SK-N-SH (cell line): ENCODE measurements at regions not wholly inside any gene's neighbourhood (a gene's known extent, or its start where the extent isn't known, plus 50 kb on each side); places are given as distances from the start of the nearest gene placed in this dataset.

ENCODE experiments used
- CTCF ChIA-PET: fragments of 300-600, 350-600 bp; formaldehyde crosslinking; extraction: SDS; loops from one replicate; lab custom pipeline; 2021; lab: Yijun Ruan, JAX
- POLR2A ChIA-PET: fragments of 350-600 bp; sonication (Branson Sonifier 250); formaldehyde crosslinking; extraction: SDS; loops from one replicate; lab custom pipeline; 2020; ENCODE audit warnings: antibody characterized with exemption, inconsistent platforms; lab: Yijun Ruan, JAX
- DNase-seq: peaks from one replicate; pipeline ENCODE4 v3.0.0; 2012
- H2AFZ ChIP-seq: fragments of 200-600 bp; sonication (generic); 2 replicates; pipeline ENCODE4 v1.8.1; 2016; ENCODE audit warnings: antibody characterized with exemption, mild to moderate bottlenecking, low read depth
- H3F3A ChIP-seq: fragments of 200-600 bp; sonication (generic); replicated peaks from 2 replicates; pipeline ENCODE3; 2016; ENCODE audit warnings: antibody characterized with exemption, mild to moderate bottlenecking; ENCODE audit not compliant: insufficient read depth
- H3K27ac ChIP-seq, 2 experiments: fragments of 200-500 bp in 1 of 2; fragments of 200-600 bp in 1 of 2; sonication (Bioruptor generic) in 1 of 2; sonication (generic), shearing (Covaris generic) in 1 of 2; 2 replicates each; pipeline versions ENCODE4 v1.5.1 to v1.6.1; 2014 to 2016; ENCODE audit warnings: low read depth in 2 of 2, inconsistent platforms in 1 of 2, low read length in 1 of 2, mild to moderate bottlenecking in 1 of 2, mixed read lengths in 1 of 2
- H3K27me3 ChIP-seq: fragments of 200-600 bp; sonication (generic), shearing (Covaris generic); 2 replicates; pipeline ENCODE4 v1.6.1; 2016; ENCODE audit warnings: mixed run types; ENCODE audit not compliant: insufficient read depth
- H3K36me3 ChIP-seq, 2 experiments: fragments of 200-500 bp in 1 of 2; fragments of 200-600 bp in 1 of 2; sonication (Bioruptor generic) in 1 of 2; sonication (generic) in 1 of 2; replicated peaks in 1 of 2; 2 replicates each; pipeline versions ENCODE3 to v1.5.1; 2014 to 2016; ENCODE audit warnings: low read length in 1 of 2, mild to moderate bottlenecking in 1 of 2; ENCODE audit not compliant: insufficient read depth in 2 of 2, control insufficient read depth in 1 of 2
- H3K4me1 ChIP-seq, 2 experiments: fragments of 200-500 bp in 1 of 2; fragments of 200-600 bp in 1 of 2; sonication (Bioruptor generic) in 1 of 2; sonication (generic), shearing (Covaris generic) in 1 of 2; 2 replicates each; pipeline versions ENCODE4 v1.5.1 to v1.6.1; 2014 to 2016; ENCODE audit warnings: low read depth in 1 of 2, low read length in 1 of 2, mixed run types in 1 of 2; ENCODE audit not compliant: insufficient read depth in 2 of 2, control insufficient read depth in 1 of 2
- H3K4me2 ChIP-seq: fragments of 200-600 bp; sonication (generic), shearing (Covaris generic); 2 replicates; pipeline ENCODE4 v1.6.1; 2017; ENCODE audit warnings: mixed run types
- H3K4me3 ChIP-seq, 2 experiments: fragments of 200-500 bp in 1 of 2; fragments of 200-600 bp in 1 of 2; sonication (Bioruptor generic) in 1 of 2; sonication (generic), shearing (Covaris generic) in 1 of 2; 2 replicates each; pipeline versions ENCODE4 v1.5.1 to v1.8.1; 2014 to 2016; ENCODE audit warnings: low read depth in 2 of 2, inconsistent platforms in 1 of 2, low read length in 1 of 2, mild to moderate bottlenecking in 1 of 2, mixed read lengths in 1 of 2, moderate library complexity in 1 of 2
- H3K79me2 ChIP-seq: fragments of 200-600 bp; sonication (generic); 2 replicates; pipeline ENCODE4 v1.8.1; 2017; ENCODE audit warnings: mild to moderate bottlenecking; ENCODE audit not compliant: insufficient read depth
- H3K9ac ChIP-seq: fragments of 200-600 bp; sonication (generic); 2 replicates; pipeline ENCODE4 v1.6.1; 2017; ENCODE audit warnings: mixed run types
- H3K9me2 ChIP-seq: fragments of 200-600 bp; sonication (generic); 2 replicates; pipeline ENCODE4 v1.6.1; 2017; ENCODE audit warnings: mixed run types
- H3K9me3 ChIP-seq: fragments of 200-600 bp; sonication (generic); 2 replicates; pipeline ENCODE4 v1.6.1; 2017; ENCODE audit warnings: mixed run types, mild to moderate bottlenecking, moderate library complexity
- H4K20me1 ChIP-seq: fragments of 200-600 bp; sonication (generic); 2 replicates; pipeline ENCODE4 v1.6.1; 2017; ENCODE audit warnings: mild to moderate bottlenecking, mixed run types; ENCODE audit not compliant: insufficient read depth
- CHD2 ChIP-seq: fragments of 150-350 bp; IDR thresholded peaks from 2 replicates; pipeline ENCODE4 v1.6.1; 2018; ENCODE audit warnings: low read length; ENCODE audit not compliant: partially characterized antibody
- ELF1 ChIP-seq: IDR thresholded peaks from 2 replicates; pipeline ENCODE4 v1.4.0; 2012
- EP300 ChIP-seq, 2 experiments: IDR thresholded peaks; 2 replicates each; pipeline versions ENCODE4 v1.4.0 to v1.6.1; 2012; ENCODE audit warnings: borderline replicate concordance in 1 of 2, low read depth in 1 of 2, low read length in 1 of 2
- FOSL2 ChIP-seq: IDR thresholded peaks from 2 replicates; pipeline ENCODE4 v1.4.0; 2012; ENCODE audit warnings: low read depth, mild to moderate bottlenecking, moderate library complexity, borderline replicate concordance
- FOXJ3 ChIP-seq: sonication (generic); formaldehyde crosslinking; IDR thresholded peaks from 2 replicates; pipeline ENCODE4 v1.5.1; 2020; ENCODE audit warnings: mild to moderate bottlenecking, missing genetic modification reagents
- FOXM1 ChIP-seq: IDR thresholded peaks from 2 replicates; pipeline ENCODE4 v1.4.0; 2012; ENCODE audit warnings: low read depth, mild to moderate bottlenecking
- GABPA ChIP-seq: IDR thresholded peaks from 2 replicates; pipeline ENCODE4 v1.4.0; 2012; ENCODE audit warnings: low read depth, mild to moderate bottlenecking
- MEF2A ChIP-seq: IDR thresholded peaks from 2 replicates; pipeline ENCODE4 v1.4.0; 2012; ENCODE audit warnings: low read depth, borderline replicate concordance
- NRF1 ChIP-seq: IDR thresholded peaks from 2 replicates; pipeline ENCODE4 v1.6.1; 2012; ENCODE audit warnings: low read depth, mild to moderate bottlenecking, low read length
- PBX3 ChIP-seq: IDR thresholded peaks from 2 replicates; pipeline ENCODE4; 2012
- POLR2AphosphoS5 ChIP-seq: IDR thresholded peaks from 2 replicates; pipeline ENCODE4 v1.6.1; 2012; ENCODE audit warnings: low read depth, low read length
- RAD21 ChIP-seq: IDR thresholded peaks from 2 replicates; pipeline ENCODE4 v1.6.1; 2012; ENCODE audit warnings: mild to moderate bottlenecking, low read length
- RCOR1 ChIP-seq: fragments of 150-350 bp; IDR thresholded peaks from 2 replicates; pipeline ENCODE4 v1.6.1; 2017; ENCODE audit warnings: antibody characterized with exemption, low read length
- RFX5 ChIP-seq: IDR thresholded peaks from 2 replicates; pipeline ENCODE4 v1.6.1; 2012; ENCODE audit warnings: mild to moderate bottlenecking, improper control_type of control experiment, low read length
- RXRA ChIP-seq: IDR thresholded peaks from 2 replicates; pipeline ENCODE4 v1.4.0; 2012; ENCODE audit warnings: low read depth, mild to moderate bottlenecking, borderline replicate concordance
- SIN3A ChIP-seq: IDR thresholded peaks from 2 replicates; pipeline ENCODE4 v1.6.1; 2012; ENCODE audit warnings: low read depth, mild to moderate bottlenecking, low read length, moderate library complexity, borderline replicate concordance
- TAF1 ChIP-seq: IDR thresholded peaks from 2 replicates; pipeline ENCODE4 v1.6.1; 2012; ENCODE audit warnings: low read depth, mild to moderate bottlenecking, low read length, moderate library complexity, borderline replicate concordance
- TEAD4 ChIP-seq: IDR thresholded peaks from 2 replicates; pipeline ENCODE4 v1.4.0; 2012; ENCODE audit warnings: mild to moderate bottlenecking, borderline replicate concordance; ENCODE audit not compliant: insufficient read depth
- USF1 ChIP-seq: IDR thresholded peaks from 2 replicates; pipeline ENCODE4 v1.4.0; 2012; ENCODE audit warnings: low read depth, borderline replicate concordance
- USF2 ChIP-seq: fragments of 150-350 bp; IDR thresholded peaks from 2 replicates; pipeline ENCODE4 v1.6.1; 2017; ENCODE audit warnings: antibody characterized with exemption, low read length, low read depth, borderline replicate concordance
- WGBS: methylation state at CpG from one replicate; pipeline ENCODE4 v1.1.6; 2017; ENCODE audit warnings: low lambda C conversion rate; 5-methylcytosine and 5-hydroxymethylcytosine counted together

GRCh38 chr7:52775876-52776275 is 259.6 kb upstream of the POM121L12 start:
- 26% methylated on average over 1 of the region's 1 CpG for WGBS
- Histone ChIP-seq H3K9me3 (peaks cover 3% of the 10 kb centered on the region; the same call in 1 of the 2 replicates), H3K27me3 (no peaks in the 10 kb centered on the region), H4K20me1 (no peaks in the 10 kb centered on the region), H3K79me2 (no peaks in the 10 kb centered on the region), H3K9ac (no peak overlapping the region), H2AFZ (no peak overlapping the region), H3K36me3 (no peaks in the 10 kb centered on the region), H3K9me2 (no peaks in the 10 kb centered on the region), H3K27ac (no peak overlapping the region), H3F3A (no peaks in the 10 kb centered on the region), H3K4me3 (no peak overlapping the region), H3K4me2 (no peak overlapping the region), H3K4me1 (peaks cover 0 to 12% of the 10 kb centered on the region in 2 experiments; a peak in 2 of 4 replicates)
- DNase-seq: no peak
- POLR2A ChIA-PET: no interaction called here
- CTCF ChIA-PET: interaction anchor here (1.9 kb wide), 1 partner anchor 11 kb away, joined by 6 read pairs; no protein-coding TSS in a partner anchor
- TF ChIP-seq RCOR1 (no peak), MEF2A (no peak), SIN3A (no peak), EP300 (IDR thresholded peaks at IDR 0.05; ENCODE audit: borderline replicate concordance in 1 of 2, low read depth in 1 of 2, low read length in 1 of 2) (no peak), NRF1 (no peak), RXRA (no peak), USF1 (no peak), RAD21 (no peak), CHD2 (no peak), USF2 (no peak), FOXM1 (no peak), RFX5 (no peak), FOSL2 (no peak), GABPA (no peak), TEAD4 (no peak), TAF1 (no peak), POLR2AphosphoS5 (no peak), PBX3 (no peak), FOXJ3 (CRISPR knock-in tag) (no peak), ELF1 (no peak)
